GM19438 (cell line): ENCODE measurements at regions not wholly inside any gene's neighbourhood (a gene's known extent, or its start where the extent isn't known, plus 50 kb on each side); places are given as distances from the start of the nearest gene placed in this dataset.
"Not testable (repeated sequence)": the region's sequence is repeated elsewhere in the genome, so short reads cannot be mapped to it uniquely, and the experiment has no call there.

Experiments used
- ATAC-seq: cut with Tn5 transposase; IDR thresholded peaks from one replicate; pipeline ENCODE4 v1.9.1; 2021; ENCODE audit warnings: low read depth; ENCODE audit not compliant: unreplicated experiment

- not testable (repeated sequence) for ATAC-seq
Measured at GRCh38 chr17:45585794-45586650, 95.5 kb upstream of the PLEKHM1 start.

GRCh38 chr17:45586651-45586934, 96.1 kb upstream of the PLEKHM1 start:
- ATAC-seq, result not testable (repeated sequence)

GRCh38 chr17:45592433-45592923, 102.0 kb upstream of the PLEKHM1 start:
- not testable (repeated sequence) for ATAC-seq

- ATAC-seq, result not testable (repeated sequence)
Measured at GRCh38 chr17:45596347-45596746, 105.8 kb upstream of the PLEKHM1 start.

GRCh38 chr17:45600052-45601012, 109.8 kb upstream of the PLEKHM1 start:
- ATAC-seq, result not testable (repeated sequence)

GRCh38 chr17:45601013-45601412, 110.5 kb upstream of the PLEKHM1 start:
- not testable (repeated sequence) for ATAC-seq

GRCh38 chr17:45601605-45602539, 111.4 kb upstream of the PLEKHM1 start:
- ATAC-seq, result not testable (repeated sequence)

- ATAC-seq, result not testable (repeated sequence)
Measured at GRCh38 chr17:45605751-45606150, 115.2 kb upstream of the PLEKHM1 start.

- ATAC-seq, result peak; percentile 95
Measured at GRCh38 chr17:45619984-45620405, 129.5 kb upstream of the PLEKHM1 start.

GRCh38 chr17:45620468-45620867, 129.9 kb upstream of the PLEKHM1 start:
- peak; percentile 43 for ATAC-seq

GRCh38 chr17:45621087-45621486, 130.6 kb upstream of the PLEKHM1 start:
- ATAC-seq, result not testable (repeated sequence)

- ATAC-seq, result not testable (repeated sequence)
Measured at GRCh38 chr17:45622295-45622694, 131.8 kb upstream of the PLEKHM1 start.

- ATAC-seq, result no peak
Measured at GRCh38 chr17:45628019-45628418, 137.5 kb upstream of the PLEKHM1 start.

GRCh38 chr17:45631941-45632340, 141.4 kb upstream of the PLEKHM1 start:
- ATAC-seq, result no peak

GRCh38 chr17:45639297-45639849, 144.7 kb upstream of the CRHR1 start:
- ATAC-seq, result no peak

GRCh38 chr17:45640141-45640850, 143.8 kb upstream of the CRHR1 start:
- no peak for ATAC-seq

- ATAC-seq, result no peak
Measured at GRCh38 chr17:45641541-45641940, 142.6 kb upstream of the CRHR1 start.

- ATAC-seq, result no peak
Measured at GRCh38 chr17:45643591-45643990, 140.5 kb upstream of the CRHR1 start.

- ATAC-seq, result not testable (repeated sequence)
Measured at GRCh38 chr17:45644637-45645036, 139.5 kb upstream of the CRHR1 start.
